Fibroblast of the aortic adventitia (primary cell): ENCODE measurements at regions not wholly inside any gene's neighbourhood (a gene's known extent, or its start where the extent isn't known, plus 50 kb on each side); places are given as distances from the start of the nearest gene placed in this dataset.

Experiments used
- DNase-seq: peaks from one replicate; pipeline ENCODE4 v3.0.0-alpha.2; 2010; ENCODE audit warnings: low read depth
- H3K4me3 ChIP-seq: 2 replicates; pipeline ENCODE4 v1.5.1; 2011; ENCODE audit warnings: low read depth, mild to moderate bottlenecking, control low read depth, low read length, moderate library complexity
- TF ChIP-seq, protein P1 (sequence below): IDR thresholded peaks from 2 replicates; pipeline ENCODE4 v1.5.1; 2011; ENCODE audit warnings: mild to moderate bottlenecking, low read length, control low read depth, inconsistent platforms; ENCODE audit not compliant: insufficient read depth

DNA sequence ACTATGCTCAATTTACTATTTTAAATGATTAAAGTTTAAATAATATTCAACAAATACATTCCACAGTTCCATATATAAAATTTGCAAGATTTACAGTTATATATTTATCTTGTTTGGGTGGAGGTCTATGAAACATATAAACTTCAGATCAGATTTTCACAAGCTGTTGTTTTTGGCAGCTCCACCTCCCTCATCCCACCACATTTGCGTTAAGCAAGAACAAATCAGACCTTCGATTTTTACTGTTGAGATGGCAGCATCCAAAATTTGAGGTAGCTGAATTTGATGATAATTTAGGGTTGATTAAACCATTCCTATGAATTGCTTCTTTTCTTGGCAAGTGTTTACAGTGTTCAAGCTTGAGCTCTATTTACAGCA is 986.4 kb downstream of the REEP3 start:
- H3K4me3 ChIP-seq, result no peak overlapping the region
- TF ChIP-seq, protein P1, sequence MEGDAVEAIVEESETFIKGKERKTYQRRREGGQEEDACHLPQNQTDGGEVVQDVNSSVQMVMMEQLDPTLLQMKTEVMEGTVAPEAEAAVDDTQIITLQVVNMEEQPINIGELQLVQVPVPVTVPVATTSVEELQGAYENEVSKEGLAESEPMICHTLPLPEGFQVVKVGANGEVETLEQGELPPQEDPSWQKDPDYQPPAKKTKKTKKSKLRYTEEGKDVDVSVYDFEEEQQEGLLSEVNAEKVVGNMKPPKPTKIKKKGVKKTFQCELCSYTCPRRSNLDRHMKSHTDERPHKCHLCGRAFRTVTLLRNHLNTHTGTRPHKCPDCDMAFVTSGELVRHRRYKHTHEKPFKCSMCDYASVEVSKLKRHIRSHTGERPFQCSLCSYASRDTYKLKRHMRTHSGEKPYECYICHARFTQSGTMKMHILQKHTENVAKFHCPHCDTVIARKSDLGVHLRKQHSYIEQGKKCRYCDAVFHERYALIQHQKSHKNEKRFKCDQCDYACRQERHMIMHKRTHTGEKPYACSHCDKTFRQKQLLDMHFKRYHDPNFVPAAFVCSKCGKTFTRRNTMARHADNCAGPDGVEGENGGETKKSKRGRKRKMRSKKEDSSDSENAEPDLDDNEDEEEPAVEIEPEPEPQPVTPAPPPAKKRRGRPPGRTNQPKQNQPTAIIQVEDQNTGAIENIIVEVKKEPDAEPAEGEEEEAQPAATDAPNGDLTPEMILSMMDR, result no peak
- DNase-seq, result no peak

- DNase-seq, result no peak
Measured at GRCh38 chr10:64508029-64508661, 986.9 kb downstream of the REEP3 start.

GRCh38 chr10:64515970-64516699 is 994.9 kb downstream of the REEP3 start:
- H3K4me3 ChIP-seq, result no peak overlapping the region
- DNase-seq, result no peak
- TF ChIP-seq, protein P1, result no peak

More at GRCh38 chr10:64508029-64508661, 986.9 kb downstream of the REEP3 start:
- no peak overlapping the region for H3K4me3 ChIP-seq
- TF ChIP-seq, protein P1, result no peak

GRCh38 chr10:64518456-64518855 is 997.3 kb downstream of the REEP3 start:
- TF ChIP-seq, protein P1, result no peak
- H3K4me3 ChIP-seq, result no peak overlapping the region
- DNase-seq, result no peak

DNA sequence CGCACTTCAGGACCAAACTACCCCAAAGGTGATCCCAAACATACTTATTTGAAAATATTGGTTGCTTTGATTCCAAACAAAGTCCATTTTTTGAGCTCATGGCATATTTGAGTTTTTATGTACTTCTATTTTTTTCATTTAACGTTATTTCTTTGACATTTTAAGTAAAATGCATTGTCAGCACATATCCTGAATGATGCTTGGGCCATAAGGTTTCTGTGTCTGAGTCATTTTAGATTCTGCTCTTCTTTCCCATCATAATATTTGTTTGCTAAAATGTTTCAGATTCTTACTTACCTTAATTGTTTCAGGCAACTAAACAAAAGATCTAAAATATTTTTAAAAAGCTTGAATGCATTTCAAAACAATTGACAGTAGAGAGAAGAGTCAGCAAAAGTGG is 998.2 kb downstream of the REEP3 start:
- no peak for DNase-seq
- TF ChIP-seq, protein P1, result no peak
- H3K4me3 ChIP-seq, result no peak overlapping the region

DNA sequence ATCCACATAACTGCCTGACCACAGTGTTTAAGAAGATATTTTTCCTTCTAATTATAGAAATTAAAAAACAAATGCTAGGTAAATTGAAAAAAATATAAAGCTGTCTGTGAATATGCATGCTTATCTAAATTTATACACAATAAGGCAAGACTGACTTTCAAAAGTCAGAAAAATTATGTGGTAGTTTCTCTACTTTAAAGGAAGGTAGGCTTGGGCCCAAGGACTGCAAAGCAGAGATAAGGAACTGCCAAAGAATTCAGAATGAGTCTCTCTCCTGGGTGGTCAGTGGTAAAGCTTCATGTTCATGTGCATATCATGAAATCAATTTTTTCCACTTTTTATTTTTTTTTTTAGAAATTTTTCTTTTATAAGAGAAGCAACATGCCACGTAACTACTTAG is 998.6 kb downstream of the REEP3 start:
- no peak overlapping the region for H3K4me3 ChIP-seq
- TF ChIP-seq, protein P1, result no peak
- DNase-seq, result no peak
